NCI-H82 treated with DMSO at 0.1 percent for 48 hours (cell line): ENCODE measurements at regions not wholly inside any gene's neighbourhood (a gene's known extent, or its start where the extent isn't known, plus 50 kb on each side); places are given as distances from the start of the nearest gene placed in this dataset.
"Not testable (repeated sequence)": the region's sequence is repeated elsewhere in the genome, so short reads cannot be mapped to it uniquely, and the experiment has no call there.

ENCODE experiments used
- DNase-seq: peaks from one replicate; lab custom pipeline; 2025; ENCODE audit not compliant: unreplicated experiment; lab: John Stamatoyannopoulos, UW

GRCh38 chr4:97317671-97318070 lies 825.6 kb downstream of the STPG2 start:
- no peak for DNase-seq

- not testable (repeated sequence) for DNase-seq
These were observed 817.5 kb downstream of the STPG2 start for GRCh38 chr4:97325751-97326150.

GRCh38 chr4:97330917-97331316 lies 812.4 kb downstream of the STPG2 start:
- no peak for DNase-seq

GRCh38 chr4:97334348-97334747 lies 808.9 kb downstream of the STPG2 start:
- DNase-seq: no peak

GRCh38 chr4:97349468-97350186 lies 793.6 kb downstream of the STPG2 start:
- DNase-seq: no peak

- no peak for DNase-seq
These were observed 789.4 kb downstream of the STPG2 start for GRCh38 chr4:97353876-97354275.

GRCh38 chr4:97359826-97360225 lies 783.5 kb downstream of the STPG2 start:
- no peak for DNase-seq

- DNase-seq: no peak
These were observed 782.5 kb downstream of the STPG2 start for GRCh38 chr4:97360733-97361132.

GRCh38 chr4:97367878-97368277 lies 775.4 kb downstream of the STPG2 start:
- DNase-seq: no peak

GRCh38 chr4:97370568-97370967 lies 772.7 kb downstream of the STPG2 start:
- no peak for DNase-seq

GRCh38 chr4:97374526-97374925 lies 768.8 kb downstream of the STPG2 start:
- no peak for DNase-seq

- DNase-seq: no peak
These were observed 756.3 kb downstream of the STPG2 start for GRCh38 chr4:97386969-97387368.

- DNase-seq: no peak
These were observed 748.6 kb downstream of the STPG2 start for GRCh38 chr4:97394653-97395052.

GRCh38 chr4:97396097-97396496 lies 747.2 kb downstream of the STPG2 start:
- DNase-seq: no peak

GRCh38 chr4:97396605-97397004 lies 746.7 kb downstream of the STPG2 start:
- DNase-seq: no peak

- no peak for DNase-seq
These were observed 738.3 kb downstream of the STPG2 start for GRCh38 chr4:97404876-97405523.

- DNase-seq: no peak
These were observed 731.9 kb downstream of the STPG2 start for GRCh38 chr4:97411356-97411755.

- no peak for DNase-seq
These were observed 730.9 kb downstream of the STPG2 start for GRCh38 chr4:97412331-97412730.

- no peak for DNase-seq
These were observed 729.1 kb downstream of the STPG2 start for GRCh38 chr4:97414161-97414560.

- DNase-seq: no peak
These were observed 710.7 kb downstream of the STPG2 start for GRCh38 chr4:97432551-97432950.

- not testable (repeated sequence) for DNase-seq
These were observed 705.1 kb downstream of the STPG2 start for GRCh38 chr4:97437998-97438705.

GRCh38 chr4:97453186-97453585 lies 690.1 kb downstream of the STPG2 start:
- DNase-seq: no peak
